ENCODE measurements at regions not wholly inside any gene's neighbourhood (a gene's known extent, or its start where the extent isn't known, plus 50 kb on each side); places are given as distances from the start of the nearest gene placed in this dataset.

GRCh38 chr15:57887825-57888224 lies 177.7 kb downstream of the ALDH1A2 start:
- Histone ChIP-seq H3K9me3 (no peaks in the 10 kb centered on the region), H3K4me1 (no peaks in the 10 kb centered on the region), H3K27me3 (no peaks in the 10 kb centered on the region), H3K27ac (no peak overlapping the region), H3K36me3 (no peaks in the 10 kb centered on the region), H3K4me3 (no peak overlapping the region)
- intact Hi-C loops (cut with DNase I; ENCODE audit: low total_unique reads): no loop called here
- 30% methylated on average over 2 of the region's 2 CpGs; no CpG with 5 or more reads in 1 of the 2 donors for WGBS, 2 donors (ENCODE audit: low coverage in 1 of 2)
- TF ChIP-seq CTCF (IDR thresholded peaks at IDR 0.05) (no peak), POLR2AphosphoS5 (IDR thresholded peaks at IDR 0.05) (no peak), POLR2A (IDR thresholded peaks at IDR 0.05) (no peak)
- in situ Hi-C loops (cut with MboI; ENCODE audit: low pct_ligation_motif_present in 1 of 4, low pct_unique_long_range_greater_than_20kb in 1 of 4, low sequenced_read_pairs in 3 of 4): no loop called here
- DNase-seq: no peak

DNA sequence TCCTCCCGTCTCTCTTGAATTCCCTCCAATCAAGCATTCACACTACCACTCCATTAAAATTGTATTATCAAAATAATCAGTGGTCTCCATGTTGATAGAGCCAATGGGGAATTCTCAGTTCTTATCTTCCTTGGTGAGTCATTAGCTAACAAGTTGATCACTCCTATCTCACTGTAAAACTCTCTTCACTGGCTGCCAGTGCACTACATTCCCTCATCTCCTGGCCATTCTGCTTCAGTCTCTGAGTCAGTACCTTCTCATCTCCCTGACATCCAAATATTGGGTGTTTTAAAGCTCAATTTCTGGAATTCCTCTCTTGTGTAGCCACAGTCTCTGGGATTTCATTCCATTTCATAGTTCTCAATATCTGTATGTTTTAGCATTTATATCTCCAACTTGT lies 175.2 kb downstream of the ALDH1A2 start:
- in situ Hi-C loops (cut with MboI; ENCODE audit: low pct_ligation_motif_present in 1 of 4, low pct_unique_long_range_greater_than_20kb in 1 of 4, low sequenced_read_pairs in 3 of 4): no loop called here
- 97 to 100% methylated on average over 1 of the region's 1 CpG for WGBS, 2 donors (ENCODE audit: low coverage in 1 of 2)
- intact Hi-C loops (cut with DNase I; ENCODE audit: low total_unique reads): no loop called here
- H3K9me3 ChIP-seq: no peaks in the 10 kb centered on the region
- DNase-seq: no peak
- H3K4me3 ChIP-seq: no peak overlapping the region
- H3K27me3 ChIP-seq: no peaks in the 10 kb centered on the region
- H3K36me3 ChIP-seq: no peaks in the 10 kb centered on the region
- no peak overlapping the region for H3K27ac ChIP-seq
- no peaks in the 10 kb centered on the region for H3K4me1 ChIP-seq
- no peak for TF ChIP-seq CTCF (IDR thresholded peaks at IDR 0.05)

- Histone ChIP-seq H3K27me3 (no peaks in the 10 kb centered on the region), H3K27ac (no peak overlapping the region), H3K4me3 (no peak overlapping the region), H3K9me3 (no peaks in the 10 kb centered on the region), H3K4me1 (no peaks in the 10 kb centered on the region), H3K36me3 (no peaks in the 10 kb centered on the region)
- in situ Hi-C loops (cut with MboI; ENCODE audit: low pct_ligation_motif_present in 1 of 4, low pct_unique_long_range_greater_than_20kb in 1 of 4, low sequenced_read_pairs in 3 of 4): no loop called here
- intact Hi-C loops (cut with DNase I; ENCODE audit: low total_unique reads): no loop called here
- TF ChIP-seq POLR2A (IDR thresholded peaks at IDR 0.05) (no peak), EP300 (IDR thresholded peaks at IDR 0.05; ENCODE audit: low read depth) (no peak), CTCF (IDR thresholded peaks at IDR 0.05) (no peak), POLR2AphosphoS5 (IDR thresholded peaks at IDR 0.05) (no peak)
- DNase-seq: no peak
- WGBS, 2 donors (ENCODE audit: low coverage in 1 of 2): 81 to 85% methylated on average over 2 to 3 of the region's 3 CpGs
Measured at GRCh38 chr15:57890878-57891277, 174.6 kb downstream of the ALDH1A2 start.

DNA sequence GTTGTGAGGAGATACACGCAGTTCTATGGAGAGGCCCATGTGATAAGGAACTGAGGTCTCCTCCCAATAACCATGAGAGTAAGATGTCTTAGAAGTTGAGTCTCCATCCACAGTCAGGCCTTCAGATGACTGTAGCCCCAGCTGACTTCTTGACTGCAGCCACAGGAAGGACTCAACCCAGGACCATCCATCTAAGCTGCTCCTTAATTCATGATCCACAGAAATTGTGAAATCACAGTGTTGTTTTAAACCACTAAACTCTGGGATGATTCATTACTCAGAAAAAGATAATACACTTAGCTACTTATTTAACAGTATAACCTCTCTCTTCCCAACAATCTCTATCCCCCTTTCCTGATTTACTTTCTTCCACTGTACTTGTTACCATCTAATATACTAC lies 173.3 kb downstream of the ALDH1A2 start:
- 94% methylated on average over 1 of the region's 1 CpG; no CpG with 5 or more reads in 1 of the 2 donors for WGBS, 2 donors (ENCODE audit: low coverage in 1 of 2)
- no peak overlapping the region for H3K4me3 ChIP-seq
- H3K27ac ChIP-seq: no peak overlapping the region
- H3K27me3 ChIP-seq: no peaks in the 10 kb centered on the region
- H3K36me3 ChIP-seq: no peaks in the 10 kb centered on the region
- no peaks in the 10 kb centered on the region for H3K4me1 ChIP-seq
- in situ Hi-C loops (cut with MboI; ENCODE audit: low pct_ligation_motif_present in 1 of 4, low pct_unique_long_range_greater_than_20kb in 1 of 4, low sequenced_read_pairs in 3 of 4) (no loop called here), intact Hi-C loops (cut with DNase I; ENCODE audit: low total_unique reads) (no loop called here)
- DNase-seq: no peak
- H3K9me3 ChIP-seq: no peaks in the 10 kb centered on the region
- no peak for TF ChIP-seq POLR2A (IDR thresholded peaks at IDR 0.05)
- no peak for TF ChIP-seq CTCF (IDR thresholded peaks at IDR 0.05)
- no peak for TF ChIP-seq EP300 (IDR thresholded peaks at IDR 0.05; ENCODE audit: low read depth)
- no peak for TF ChIP-seq POLR2AphosphoS5 (IDR thresholded peaks at IDR 0.05)

Measured in transverse colon (tissue), 4 donors.